Caco-2 (cell line): ENCODE measurements at regions not wholly inside any gene's neighbourhood (a gene's known extent, or its start where the extent isn't known, plus 50 kb on each side); places are given as distances from the start of the nearest gene placed in this dataset.
A peak's percentile ranks its signal among the peaks of the same experiment; 100 is the strongest.

Experiments
- BruUV-seq: library from RNA; stranded (reverse); fragments of 400-500 nt; replicated peaks from 2 replicates; lab custom pipeline; 2021; lab: Mats Ljungman, UMichigan
- CTCF ChIA-PET: fragments of 300-600 bp; sonication (Branson Sonifier 250); formaldehyde crosslinking; loops from one replicate; lab custom pipeline; 2022; ENCODE audit warnings: antibody characterized with exemption; lab: Charles Lee
- POLR2A ChIA-PET: fragments of 300-600 bp; sonication (Branson Sonifier 250); formaldehyde crosslinking; loops from one replicate; lab custom pipeline; 2022; ENCODE audit warnings: antibody characterized with exemption; lab: Charles Lee
- DNase-seq, 2 experiments: peaks; one replicate each; pipeline versions ENCODE4 v3.0.0 to v3.0.0-alpha.2; 2020 to 2022
- H3K27me3 ChIP-seq: replicated peaks from 2 replicates; pipeline ENCODE4 v1.6.0; 2011; ENCODE audit warnings: low read length; ENCODE audit not compliant: control insufficient read depth, insufficient read depth
- H3K36me3 ChIP-seq: 2 replicates; pipeline ENCODE4 v1.5.1; 2011; ENCODE audit warnings: low read length; ENCODE audit not compliant: control insufficient read depth, insufficient read depth
- H3K4me1 ChIP-seq: fragments of 250-450 bp; sonication (Bioruptor Pico); 2 replicates; pipeline ENCODE4 v1.5.1; 2020; ENCODE audit warnings: mild to moderate bottlenecking
- H3K4me3 ChIP-seq: 2 replicates; pipeline ENCODE4 v1.5.1; 2011; ENCODE audit warnings: low read depth, mild to moderate bottlenecking, control low read depth, low read length
- H3K9me3 ChIP-seq: fragments of 250-450 bp; sonication (Bioruptor Pico); 2 replicates; pipeline ENCODE4 v1.5.1; 2020; ENCODE audit warnings: mild to moderate bottlenecking, moderate library complexity
- H3K27ac Mint-ChIP-seq: one replicate; pipeline ENCODE4 v1.8.0; 2022; ENCODE audit warnings: mixed read lengths; ENCODE audit not compliant: unreplicated experiment
- H3K27me3 Mint-ChIP-seq: one replicate; pipeline ENCODE4 v1.8.0; 2022; ENCODE audit warnings: mixed read lengths; ENCODE audit not compliant: insufficient read depth, unreplicated experiment
- H3K36me3 Mint-ChIP-seq: one replicate; pipeline ENCODE4 v1.8.0; 2022; ENCODE audit warnings: mild to moderate bottlenecking, mixed read lengths; ENCODE audit not compliant: insufficient read depth, unreplicated experiment
- H3K4me1 Mint-ChIP-seq: one replicate; pipeline ENCODE4 v1.8.0; 2022; ENCODE audit warnings: low read depth, mixed read lengths; ENCODE audit not compliant: unreplicated experiment
- H3K4me3 Mint-ChIP-seq: one replicate; pipeline ENCODE4 v1.8.0; 2022; ENCODE audit warnings: mild to moderate bottlenecking, moderate library complexity, mixed read lengths; ENCODE audit not compliant: unreplicated experiment
- H3K9me3 Mint-ChIP-seq: one replicate; pipeline ENCODE4 v1.8.0; 2022; ENCODE audit warnings: mixed read lengths; ENCODE audit not compliant: unreplicated experiment
- intact Hi-C: fragments of 100-400 bp; cut with micrococcal nuclease; formaldehyde crosslinking; loops from one replicate; pipeline ENCODE4 v1.10.0; 2022; ENCODE audit not compliant: unreplicated experiment
- TF ChIP-seq, protein P1 (sequence below), 2 experiments: fragments of 200-600 bp in 1 of 2; IDR thresholded peaks; 1 replicate in 1 of 2; 2 replicates in 1 of 2; pipeline versions ENCODE4 v1.5.1 to v1.8.0; 2011 to 2022; ENCODE audit warnings: antibody characterized with exemption in 1 of 2, control low read depth in 1 of 2, inconsistent platforms in 1 of 2, low read depth in 1 of 2, low read length in 1 of 2, mild to moderate bottlenecking in 1 of 2, moderate library complexity in 1 of 2; ENCODE audit not compliant: insufficient read depth in 1 of 2, severe bottlenecking in 1 of 2, unreplicated experiment in 1 of 2

DNA sequence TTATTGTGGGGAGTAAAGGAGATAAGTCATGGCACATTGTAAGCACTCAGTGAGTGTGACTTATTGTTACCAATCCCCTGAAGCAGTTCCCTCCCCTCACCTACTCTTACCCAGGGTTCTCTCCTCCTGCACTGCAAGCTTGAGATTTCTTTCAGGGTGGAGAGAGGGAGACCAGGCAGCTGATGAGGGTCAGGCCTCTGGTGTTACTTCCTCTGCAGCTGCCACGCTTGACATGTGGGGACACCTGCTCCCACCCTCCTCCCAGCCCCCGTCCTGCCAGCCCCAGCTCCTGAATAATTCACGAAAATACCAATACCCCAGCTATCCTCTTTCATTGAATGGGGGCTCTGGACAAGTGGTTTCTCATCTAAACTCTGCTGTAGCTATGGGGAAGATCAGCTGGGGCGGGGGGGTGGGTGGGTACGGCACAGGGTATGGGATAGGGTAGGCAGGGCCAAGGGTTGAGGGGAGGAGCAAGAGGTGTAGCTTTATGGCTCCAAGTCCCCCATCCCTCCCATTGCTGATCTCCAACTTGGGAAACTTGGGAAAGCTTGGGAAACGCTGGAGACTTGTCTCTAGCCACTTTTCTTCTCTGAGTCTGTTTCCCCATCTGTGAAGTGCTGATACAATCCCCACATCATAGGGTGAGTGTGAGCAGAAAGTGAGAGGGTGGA, 148.5 kb upstream of the PJA1 start:
- POLR2A ChIA-PET: no interaction called here
- intact Hi-C loops: no loop called here
- CTCF ChIA-PET: no interaction called here
- Mint-ChIP-seq H3K27me3 (no peaks in the 10 kb centered on the region), H3K4me3 (no peak overlapping the region), H3K36me3 (no peaks in the 10 kb centered on the region), H3K4me1 (no peaks in the 10 kb centered on the region), H3K27ac (no peak overlapping the region), H3K9me3 (no peaks in the 10 kb centered on the region)
- Histone ChIP-seq H3K36me3 (no peaks in the 10 kb centered on the region), H3K27me3 (no peaks in the 10 kb centered on the region), H3K9me3 (no peaks in the 10 kb centered on the region), H3K4me3 (no peak overlapping the region), H3K4me1 (no peaks in the 10 kb centered on the region)
- DNase-seq: no peak
- TF ChIP-seq, protein P1, sequence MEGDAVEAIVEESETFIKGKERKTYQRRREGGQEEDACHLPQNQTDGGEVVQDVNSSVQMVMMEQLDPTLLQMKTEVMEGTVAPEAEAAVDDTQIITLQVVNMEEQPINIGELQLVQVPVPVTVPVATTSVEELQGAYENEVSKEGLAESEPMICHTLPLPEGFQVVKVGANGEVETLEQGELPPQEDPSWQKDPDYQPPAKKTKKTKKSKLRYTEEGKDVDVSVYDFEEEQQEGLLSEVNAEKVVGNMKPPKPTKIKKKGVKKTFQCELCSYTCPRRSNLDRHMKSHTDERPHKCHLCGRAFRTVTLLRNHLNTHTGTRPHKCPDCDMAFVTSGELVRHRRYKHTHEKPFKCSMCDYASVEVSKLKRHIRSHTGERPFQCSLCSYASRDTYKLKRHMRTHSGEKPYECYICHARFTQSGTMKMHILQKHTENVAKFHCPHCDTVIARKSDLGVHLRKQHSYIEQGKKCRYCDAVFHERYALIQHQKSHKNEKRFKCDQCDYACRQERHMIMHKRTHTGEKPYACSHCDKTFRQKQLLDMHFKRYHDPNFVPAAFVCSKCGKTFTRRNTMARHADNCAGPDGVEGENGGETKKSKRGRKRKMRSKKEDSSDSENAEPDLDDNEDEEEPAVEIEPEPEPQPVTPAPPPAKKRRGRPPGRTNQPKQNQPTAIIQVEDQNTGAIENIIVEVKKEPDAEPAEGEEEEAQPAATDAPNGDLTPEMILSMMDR (IDR thresholded peaks at IDR 0.05; ENCODE audit: insufficient read depth in 1 of 2, low read depth in 1 of 2, low read length in 1 of 2, severe bottlenecking in 1 of 2, unreplicated experiment in 1 of 2): no peak
- BruUV-seq: no TSS peak

DNA sequence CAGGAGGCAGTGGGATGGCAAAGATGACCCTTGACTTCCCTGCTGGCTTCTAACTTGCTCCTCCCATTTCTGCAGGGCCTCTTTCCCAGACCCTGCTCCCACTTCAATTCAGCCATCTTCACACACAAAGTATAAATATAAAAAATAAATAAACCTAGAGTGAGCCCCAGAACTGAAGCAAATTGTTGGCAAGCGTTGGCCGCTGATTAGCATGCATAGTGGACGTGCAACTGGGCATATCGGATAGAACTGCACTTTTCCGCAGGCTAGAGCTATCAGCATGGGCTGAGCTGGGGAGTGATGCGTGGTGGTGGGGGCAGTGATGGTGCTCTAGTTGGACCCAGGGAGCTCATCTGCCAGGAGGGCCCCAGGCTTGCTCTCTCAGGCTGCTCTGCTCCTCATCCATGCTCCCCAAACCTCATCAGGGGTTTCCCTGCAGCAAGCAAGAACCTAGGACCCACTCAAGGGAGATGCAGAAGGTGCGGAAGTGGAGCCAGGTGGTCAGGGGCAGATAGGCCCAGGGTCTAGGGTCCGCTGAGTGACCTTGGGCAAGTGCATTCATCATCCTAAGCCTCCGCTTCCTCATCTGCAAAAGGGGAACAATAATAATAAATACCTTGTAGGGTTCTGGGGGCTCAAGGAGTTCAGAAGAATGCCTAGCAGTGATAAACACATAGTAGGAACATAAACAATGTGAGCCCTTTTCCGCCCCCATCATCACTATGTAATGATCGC, 146.8 kb upstream of the PJA1 start:
- H3K4me3 Mint-ChIP-seq: no peak overlapping the region
- no peaks in the 10 kb centered on the region for H3K4me1 ChIP-seq
- ChIA-PET CTCF (no interaction called here), POLR2A (no interaction called here)
- no peak overlapping the region for H3K4me3 ChIP-seq
- no peak for DNase-seq
- intact Hi-C loops: no loop called here
- H3K27ac Mint-ChIP-seq: no peak overlapping the region
- H3K9me3 ChIP-seq: no peaks in the 10 kb centered on the region
- no peaks in the 10 kb centered on the region for H3K27me3 ChIP-seq
- no TSS peak for BruUV-seq
- no peaks in the 10 kb centered on the region for H3K9me3 Mint-ChIP-seq
- no peaks in the 10 kb centered on the region for H3K27me3 Mint-ChIP-seq
- no peaks in the 10 kb centered on the region for H3K36me3 ChIP-seq
- no peaks in the 10 kb centered on the region for H3K4me1 Mint-ChIP-seq
- TF ChIP-seq, protein P1 (IDR thresholded peaks at IDR 0.05; ENCODE audit: insufficient read depth in 1 of 2, low read depth in 1 of 2, low read length in 1 of 2, severe bottlenecking in 1 of 2, unreplicated experiment in 1 of 2): no peak
- H3K36me3 Mint-ChIP-seq: no peaks in the 10 kb centered on the region

DNA sequence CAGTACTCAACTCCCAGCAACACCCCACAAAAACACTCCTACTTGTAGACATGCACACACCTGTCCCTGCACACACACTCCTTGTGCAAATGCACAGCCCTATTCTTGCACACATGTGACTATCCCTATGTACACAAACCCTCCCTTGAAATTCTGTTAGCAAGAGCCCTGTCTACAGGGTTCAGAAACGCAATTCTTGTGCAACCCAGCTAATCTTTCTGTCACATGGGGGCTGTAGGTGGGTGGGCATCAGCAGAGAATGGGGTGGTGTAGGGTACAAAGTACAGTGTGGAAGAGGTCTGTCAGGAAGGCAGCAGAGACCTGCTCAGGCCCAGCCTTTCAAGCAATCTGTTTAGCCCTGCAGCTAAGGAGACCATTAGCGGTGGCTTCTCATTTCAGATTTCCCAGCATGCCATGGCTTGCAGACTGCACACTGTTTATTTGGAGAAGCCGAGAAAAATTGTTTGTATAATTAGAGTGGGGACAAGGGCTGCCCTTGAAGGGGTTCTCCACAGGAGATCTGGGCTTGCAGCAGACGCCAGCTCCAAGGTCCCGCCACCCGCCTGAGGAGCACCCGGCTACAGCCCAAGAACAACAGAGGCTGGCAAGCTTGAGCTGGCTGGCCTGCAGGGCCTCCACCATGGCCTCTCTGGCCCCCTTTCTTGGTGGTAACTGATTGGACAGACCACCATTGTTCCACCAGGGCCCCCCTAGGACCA, 144.0 kb upstream of the PJA1 start:
- Histone ChIP-seq H3K9me3 (no peaks in the 10 kb centered on the region), H3K27me3 (no peaks in the 10 kb centered on the region), H3K4me1 (no peaks in the 10 kb centered on the region), H3K4me3 (no peak overlapping the region), H3K36me3 (no peaks in the 10 kb centered on the region)
- intact Hi-C loops: no loop called here
- BruUV-seq: no TSS peak
- TF ChIP-seq, protein P1 (IDR thresholded peaks at IDR 0.05; ENCODE audit: insufficient read depth in 1 of 2, low read depth in 1 of 2, low read length in 1 of 2, severe bottlenecking in 1 of 2, unreplicated experiment in 1 of 2): no peak
- POLR2A ChIA-PET: no interaction called here
- Mint-ChIP-seq H3K27ac (no peak overlapping the region), H3K27me3 (no peaks in the 10 kb centered on the region), H3K36me3 (no peaks in the 10 kb centered on the region), H3K4me1 (no peaks in the 10 kb centered on the region), H3K4me3 (no peak overlapping the region), H3K9me3 (no peaks in the 10 kb centered on the region)
- CTCF ChIA-PET: no interaction called here
- DNase-seq: peak in 1 of 2 experiments; percentile 4
